ENCODE measurements at regions not wholly inside any gene's neighbourhood (a gene's known extent, or its start where the extent isn't known, plus 50 kb on each side); places are given as distances from the start of the nearest gene placed in this dataset.
"Not testable (repeated sequence)": the region's sequence is repeated elsewhere in the genome, so short reads cannot be mapped to it uniquely, and the experiment has no call there.

DNA sequence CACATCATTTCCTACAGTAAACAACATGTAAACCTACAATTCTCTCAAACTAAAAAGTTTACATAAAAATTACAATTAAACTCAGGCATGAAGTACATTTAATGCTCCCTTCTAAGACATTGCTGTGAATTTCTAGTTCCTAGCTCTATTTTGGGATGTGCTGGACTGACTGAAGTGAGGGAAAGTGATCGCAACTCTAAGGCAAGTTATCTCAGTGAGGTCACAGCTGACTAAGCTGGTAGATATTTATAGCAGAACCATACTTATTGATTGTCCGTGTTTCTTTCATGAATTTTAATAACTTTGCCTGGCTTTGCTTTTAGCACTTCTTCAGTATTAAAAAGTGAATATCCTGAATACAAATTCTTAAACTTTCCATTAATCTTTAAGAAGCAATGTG lies 570.4 kb upstream of the GALNTL6 start:
- Mint-ChIP-seq H3K27ac (ENCODE audit: unreplicated experiment) (no peak overlapping the region), H3K36me3 (ENCODE audit: low read depth) (no peaks in the 10 kb centered on the region), H3K27me3 (ENCODE audit: low read depth) (no peaks in the 10 kb centered on the region), H3K9me3 (peaks cover 2% of the 10 kb centered on the region), H3K4me3 (no peak overlapping the region), H3K4me1 (no peaks in the 10 kb centered on the region)
- DNase-seq (ENCODE audit: low read depth, low spot score), result no peak
- TF ChIP-seq CTCF (conservative IDR thresholded peaks at IDR 0.05), result no peak

DNA sequence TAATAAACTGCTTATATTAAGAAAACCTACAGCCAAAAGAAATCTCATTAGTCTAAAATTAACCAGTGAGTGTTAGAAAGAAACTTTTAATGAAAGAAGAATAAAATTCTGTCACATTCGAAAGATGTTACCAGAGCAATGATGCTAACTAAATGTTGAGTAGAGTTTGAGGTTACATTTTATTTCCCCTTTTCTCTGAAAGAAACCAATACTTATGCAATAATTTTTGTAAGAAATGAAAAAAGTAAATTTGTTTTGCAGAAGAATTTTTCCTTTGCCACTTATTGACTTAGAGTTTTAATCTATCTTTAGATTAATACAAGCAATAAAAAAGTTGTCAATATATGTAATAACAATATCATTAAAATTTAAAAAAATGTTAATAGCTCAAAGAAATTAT lies 574.0 kb upstream of the GALNTL6 start:
- no peak for DNase-seq (ENCODE audit: low read depth, low spot score)
- no peak overlapping the region for H3K27ac Mint-ChIP-seq (ENCODE audit: unreplicated experiment)
- H3K9me3 Mint-ChIP-seq, result no peaks in the 10 kb centered on the region

DNA sequence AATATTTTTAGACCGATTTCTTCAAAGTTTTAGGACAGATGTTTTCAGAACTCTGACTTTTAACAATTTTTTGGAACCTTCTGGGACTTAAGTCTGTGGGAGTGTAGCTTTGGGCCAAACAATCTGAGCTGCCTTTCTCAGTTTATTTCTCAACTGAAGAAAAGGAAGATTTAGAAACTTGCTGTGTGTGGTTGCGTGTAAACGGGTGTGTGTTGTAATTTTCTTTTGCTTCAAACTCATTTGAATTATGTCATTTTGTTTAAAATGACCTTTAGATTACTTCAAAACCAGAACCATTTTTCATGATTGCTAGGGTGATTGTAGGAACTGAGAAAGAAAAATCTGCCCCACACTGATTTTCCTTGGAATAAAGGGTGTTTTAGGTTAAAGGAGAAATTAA lies 577.7 kb upstream of the GALNTL6 start:
- no peaks in the 10 kb centered on the region for H3K4me1 Mint-ChIP-seq
- no peak for DNase-seq (ENCODE audit: low read depth, low spot score)
- H3K9me3 Mint-ChIP-seq, result no peaks in the 10 kb centered on the region
- H3K27me3 Mint-ChIP-seq (ENCODE audit: low read depth), result no peaks in the 10 kb centered on the region
- H3K36me3 Mint-ChIP-seq (ENCODE audit: low read depth), result no peaks in the 10 kb centered on the region
- H3K4me3 Mint-ChIP-seq, result no peak overlapping the region
- TF ChIP-seq CTCF (conservative IDR thresholded peaks at IDR 0.05), result no peak
- H3K27ac Mint-ChIP-seq (ENCODE audit: unreplicated experiment), result no peak overlapping the region

More for the DNA sequence above, 574.0 kb upstream of the GALNTL6 start:
- Mint-ChIP-seq H3K4me1 (no peaks in the 10 kb centered on the region), H3K4me3 (no peak overlapping the region), H3K27me3 (ENCODE audit: low read depth) (no peaks in the 10 kb centered on the region), H3K36me3 (ENCODE audit: low read depth) (no peaks in the 10 kb centered on the region)
- no peak for TF ChIP-seq CTCF (conservative IDR thresholded peaks at IDR 0.05)

GRCh38 chr4:171229354-171229753 lies 583.9 kb upstream of the GALNTL6 start:
- not testable (repeated sequence) for H3K9me3 Mint-ChIP-seq; H3K27ac Mint-ChIP-seq (ENCODE audit: unreplicated experiment); H3K4me3 Mint-ChIP-seq; H3K4me1 Mint-ChIP-seq; H3K36me3 Mint-ChIP-seq (ENCODE audit: low read depth); DNase-seq (ENCODE audit: low read depth, low spot score); H3K27me3 Mint-ChIP-seq (ENCODE audit: low read depth)

GRCh38 chr4:171221181-171221580 lies 592.0 kb upstream of the GALNTL6 start:
- peaks cover 9% of the 10 kb centered on the region for H3K4me1 Mint-ChIP-seq
- H3K27me3 Mint-ChIP-seq (ENCODE audit: low read depth), result no peaks in the 10 kb centered on the region
- no peak for TF ChIP-seq CTCF (conservative IDR thresholded peaks at IDR 0.05)

GRCh38 chr4:171203425-171203824 lies 609.8 kb upstream of the GALNTL6 start:
- no peak overlapping the region for H3K27ac Mint-ChIP-seq (ENCODE audit: unreplicated experiment)
- H3K36me3 Mint-ChIP-seq (ENCODE audit: low read depth), result no peaks in the 10 kb centered on the region
- no peak for DNase-seq (ENCODE audit: low read depth, low spot score)

More at GRCh38 chr4:171221181-171221580, 592.0 kb upstream of the GALNTL6 start:
- Mint-ChIP-seq H3K4me3 (no peak overlapping the region), H3K36me3 (ENCODE audit: low read depth) (no peaks in the 10 kb centered on the region), H3K9me3 (no peaks in the 10 kb centered on the region), H3K27ac (ENCODE audit: unreplicated experiment) (no peak overlapping the region)
- DNase-seq (ENCODE audit: low read depth, low spot score), result no peak

More at GRCh38 chr4:171203425-171203824, 609.8 kb upstream of the GALNTL6 start:
- Mint-ChIP-seq H3K9me3 (no peaks in the 10 kb centered on the region), H3K4me1 (no peaks in the 10 kb centered on the region), H3K27me3 (ENCODE audit: low read depth) (no peaks in the 10 kb centered on the region), H3K4me3 (no peak overlapping the region)
- no peak for TF ChIP-seq CTCF (conservative IDR thresholded peaks at IDR 0.05)
